GM12878 (cell line): ENCODE measurements at regions not wholly inside any gene's neighbourhood (a gene's known extent, or its start where the extent isn't known, plus 50 kb on each side); places are given as distances from the start of the nearest gene placed in this dataset.

Experiments
- ATAC-seq: fragments of 200-7000 bp; cut with Tn5 transposase; 3 replicates; pipeline ENCODE4 v1.9.1; 2020; ENCODE audit warnings: mild to moderate bottlenecking, moderate library complexity
- BruUV-seq: library from RNA; stranded (reverse); fragments of 400-500 nt; replicated peaks from 2 replicates; lab custom pipeline; 2021; lab: Mats Ljungman, UMichigan
- CTCF ChIA-PET: fragments of 300-600 bp; sonication (Branson Sonifier 250); formaldehyde crosslinking; extraction: SDS; loops from one replicate; lab custom pipeline; 2021; ENCODE audit warnings: inconsistent platforms; lab: Yijun Ruan, JAX
- POLR2A ChIA-PET: fragments of 350-600 bp; formaldehyde crosslinking; extraction: SDS; loops from one replicate; lab custom pipeline; 2021; ENCODE audit warnings: inconsistent platforms; lab: Charles Lee
- RAD21 ChIA-PET: fragments of 300-600 bp; sonication (Branson Sonifier 250); formaldehyde crosslinking; loops from one replicate; lab custom pipeline; 2023; ENCODE audit warnings: antibody characterized with exemption; ENCODE audit not compliant: unreplicated experiment; lab: Charles Lee
- SMC1A ChIA-PET: fragments of 300-600 bp; sonication (Branson Sonifier 250); formaldehyde crosslinking; loops from one replicate; lab custom pipeline; 2023; ENCODE audit not compliant: unreplicated experiment, uncharacterized antibody; lab: Charles Lee
- DNase-seq: peaks from one replicate; pipeline ENCODE4 v3.0.0-alpha.2; 2011; ENCODE audit warnings: low read depth, low spot score
- FAIRE-seq: peaks from 3 replicates; lab custom pipeline; 2011; peaks lifted over from hg19 to GRCh38; lab: Jason Lieb, UNC
- H2AFZ ChIP-seq: 2 replicates; pipeline ENCODE4 v1.6.0; 2011; ENCODE audit warnings: low read depth, low read length, control low read depth; ENCODE audit not compliant: control insufficient read depth
- H3K27ac ChIP-seq: 2 replicates; pipeline ENCODE4 v1.5.1; 2011; ENCODE audit warnings: control low read depth; ENCODE audit not compliant: control insufficient read depth, insufficient read depth
- H3K27me3 ChIP-seq, 2 experiments: replicated peaks in 1 of 2; 2 replicates each; pipeline versions ENCODE4 v1.6.0 to v1.6.1; 2011; ENCODE audit warnings: low read length in 1 of 2; ENCODE audit not compliant: control insufficient read depth in 2 of 2, insufficient read depth in 2 of 2
- H3K36me3 ChIP-seq, 2 experiments: 2 replicates each; pipeline ENCODE4 v1.5.1; 2011; ENCODE audit warnings: low read length in 1 of 2; ENCODE audit not compliant: control insufficient read depth in 2 of 2, insufficient read depth in 2 of 2
- H3K4me1 ChIP-seq: 2 replicates; pipeline ENCODE4 v1.6.1; 2011; ENCODE audit warnings: mild to moderate bottlenecking, low read length, moderate library complexity, mixed read lengths; ENCODE audit not compliant: control insufficient read depth, insufficient read depth
- H3K4me2 ChIP-seq: 2 replicates; pipeline ENCODE4 v1.6.0; 2011; ENCODE audit warnings: control low read depth; ENCODE audit not compliant: control insufficient read depth, insufficient read depth
- H3K4me3 ChIP-seq: fragments of 200-600 bp; sonication (generic); 2 replicates; pipeline ENCODE4 v1.5.1; 2016
- H3K79me2 ChIP-seq: 2 replicates; pipeline ENCODE4 v1.6.0; 2011; ENCODE audit warnings: low read length; ENCODE audit not compliant: control insufficient read depth, insufficient read depth
- H3K9ac ChIP-seq: 2 replicates; pipeline ENCODE4 v1.8.0; 2011; ENCODE audit warnings: low read length, control low read depth, mixed read lengths; ENCODE audit not compliant: control insufficient read depth, insufficient read depth
- H3K9me3 ChIP-seq: replicated peaks from 3 replicates; pipeline ENCODE4 v1.5.1; 2011; ENCODE audit warnings: mild to moderate bottlenecking, low read length; ENCODE audit not compliant: control insufficient read depth, insufficient read depth
- H4K20me1 ChIP-seq: 2 replicates; pipeline ENCODE4 v1.6.0; 2011; ENCODE audit not compliant: control insufficient read depth, insufficient read depth
- CBX5 ChIP-seq: sonication (generic); IDR thresholded peaks from 2 replicates; pipeline ENCODE4 v1.6.1; 2016; ENCODE audit warnings: low read depth, moderate library complexity, mild to moderate bottlenecking, inconsistent platforms
- EED ChIP-seq: sonication (generic); IDR thresholded peaks from 2 replicates; pipeline ENCODE4 v1.6.1; 2016; ENCODE audit warnings: antibody characterized with exemption, low read depth
- KLF5 ChIP-seq: fragments of 450-650 bp; IDR thresholded peaks from 2 replicates; pipeline ENCODE4 v1.6.1; 2014; ENCODE audit warnings: mild to moderate bottlenecking; ENCODE audit not compliant: partially characterized antibody
- MAX ChIP-seq: IDR thresholded peaks from 2 replicates; pipeline ENCODE4 v1.6.1; 2012; ENCODE audit warnings: low read depth, low read length, improper control_type of control experiment
- NBN ChIP-seq: fragments of 450-650 bp; IDR thresholded peaks from 2 replicates; pipeline ENCODE4 v1.6.1; 2016
- NFIC ChIP-seq: IDR thresholded peaks from 2 replicates; pipeline ENCODE4 v1.6.1; 2012; ENCODE audit warnings: low read depth, mild to moderate bottlenecking, inconsistent platforms, low read length, moderate library complexity
- NFXL1 ChIP-seq: fragments of 450-650 bp; IDR thresholded peaks from 2 replicates; pipeline ENCODE4 v1.6.1; 2017; ENCODE audit warnings: antibody characterized with exemption, mild to moderate bottlenecking, borderline replicate concordance
- NRF1 ChIP-seq: conservative IDR thresholded peaks from 2 replicates; pipeline ENCODE4 v1.6.1; 2011; ENCODE audit warnings: mild to moderate bottlenecking, low read depth, low read length, improper control_type of control experiment
- SIN3A ChIP-seq: IDR thresholded peaks from 2 replicates; pipeline ENCODE4 v1.6.1; 2012; ENCODE audit warnings: low read depth, low read length, improper control_type of control experiment
- SRF ChIP-seq, 2 experiments: IDR thresholded peaks; 2 replicates each; pipeline ENCODE4 v1.6.1; 2011; ENCODE audit warnings: low read depth in 2 of 2, low read length in 2 of 2, mild to moderate bottlenecking in 1 of 2, moderate library complexity in 1 of 2
- YBX1 ChIP-seq: fragments of 450-650 bp; IDR thresholded peaks from 2 replicates; pipeline ENCODE4 v1.6.1; 2016; ENCODE audit warnings: antibody characterized with exemption
- ZBTB33 ChIP-seq: fragments of 450-650 bp; IDR thresholded peaks from 2 replicates; pipeline ENCODE4 v1.6.1; 2017; ENCODE audit warnings: mild to moderate bottlenecking
- ZZZ3 ChIP-seq: IDR thresholded peaks from 2 replicates; pipeline ENCODE4 v1.6.1; 2011; ENCODE audit warnings: low read depth; ENCODE audit not compliant: control insufficient read depth, insufficient read length
- WGBS: methylation state at CpG from one replicate; pipeline ENCODE4 v1.1.6; 2016; ENCODE audit warnings: low lambda C conversion rate; ENCODE audit not compliant: insufficient replicate concordance, insufficient coverage; ENCODE audit errors: missing lambda C conversion rate; 5-methylcytosine and 5-hydroxymethylcytosine counted together
- in situ Hi-C: fragments of 300-500 bp; cut with MboI; formaldehyde crosslinking; loops from 9 replicates; pipeline ENCODE4 v1.14.3; 2018; ENCODE audit warnings: mixed read lengths
- intact Hi-C: fragments of 100-400 bp; cut with micrococcal nuclease; formaldehyde crosslinking; loops from one replicate; pipeline ENCODE4 v1.14.2; 2022; ENCODE audit not compliant: unreplicated experiment
- TF ChIP-seq, protein P1 (sequence below): fragments of 450-650 bp; IDR thresholded peaks from 2 replicates; pipeline ENCODE4 v1.6.1; 2017; ENCODE audit warnings: borderline replicate concordance

DNA sequence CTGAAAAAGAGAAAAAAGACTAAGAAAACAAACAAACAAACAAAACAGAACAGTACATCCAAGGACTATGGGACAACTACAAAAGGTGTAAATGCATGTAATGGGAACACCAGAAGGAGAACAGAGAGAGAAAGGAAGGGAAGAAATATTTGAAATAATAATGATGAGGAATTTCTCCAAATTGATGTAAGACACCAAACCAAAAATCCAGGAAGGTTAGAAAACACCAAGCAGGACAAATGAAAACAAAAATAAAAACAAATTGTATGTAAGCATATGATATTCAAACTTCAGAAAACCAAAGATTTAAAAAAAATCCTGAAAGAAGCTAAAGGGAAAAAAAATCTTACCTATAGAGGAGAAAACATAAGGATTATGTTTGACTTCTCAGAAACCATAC, 125.9 kb upstream of the ACTBL2 start:
- BruUV-seq, result no TSS peak
- H3K27me3 ChIP-seq, result no peaks in the 10 kb centered on the region; a peak in 1 of 4 replicates
- no peak overlapping the region for H2AFZ ChIP-seq
- in situ Hi-C loops, result no loop called here
- no peak overlapping the region for H3K9ac ChIP-seq
- H3K4me1 ChIP-seq, result no peaks in the 10 kb centered on the region
- no peak overlapping the region for H3K4me2 ChIP-seq
- no peak for TF ChIP-seq NRF1
- no peak for TF ChIP-seq YBX1
- TF ChIP-seq KLF5, result no peak
- no peak for TF ChIP-seq CBX5
- TF ChIP-seq EED, result no peak
- TF ChIP-seq, protein P1, sequence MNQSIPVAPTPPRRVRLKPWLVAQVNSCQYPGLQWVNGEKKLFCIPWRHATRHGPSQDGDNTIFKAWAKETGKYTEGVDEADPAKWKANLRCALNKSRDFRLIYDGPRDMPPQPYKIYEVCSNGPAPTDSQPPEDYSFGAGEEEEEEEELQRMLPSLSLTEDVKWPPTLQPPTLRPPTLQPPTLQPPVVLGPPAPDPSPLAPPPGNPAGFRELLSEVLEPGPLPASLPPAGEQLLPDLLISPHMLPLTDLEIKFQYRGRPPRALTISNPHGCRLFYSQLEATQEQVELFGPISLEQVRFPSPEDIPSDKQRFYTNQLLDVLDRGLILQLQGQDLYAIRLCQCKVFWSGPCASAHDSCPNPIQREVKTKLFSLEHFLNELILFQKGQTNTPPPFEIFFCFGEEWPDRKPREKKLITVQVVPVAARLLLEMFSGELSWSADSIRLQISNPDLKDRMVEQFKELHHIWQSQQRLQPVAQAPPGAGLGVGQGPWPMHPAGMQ, result no peak
- TF ChIP-seq, all 136 proteins: peak for 0
- Histone ChIP-seq H3K9me3 (no peaks in the 10 kb centered on the region), H3K79me2 (no peaks in the 10 kb centered on the region), H3K4me3 (no peak overlapping the region), H3K36me3 (no peaks in the 10 kb centered on the region), H4K20me1 (no peaks in the 10 kb centered on the region), H3K27ac (no peak overlapping the region)
- CTCF ChIA-PET, result no interaction called here
- POLR2A ChIA-PET, result no interaction called here
- SMC1A ChIA-PET, result interaction anchor here (1.6 kb wide), 1 partner anchor 19 kb away, joined by 5 read pairs; no protein-coding TSS in a partner anchor
- RAD21 ChIA-PET, result no interaction called here
- FAIRE-seq (no peak), DNase-seq (no peak), ATAC-seq (no peak)
- intact Hi-C loops, result no loop called here

DNA sequence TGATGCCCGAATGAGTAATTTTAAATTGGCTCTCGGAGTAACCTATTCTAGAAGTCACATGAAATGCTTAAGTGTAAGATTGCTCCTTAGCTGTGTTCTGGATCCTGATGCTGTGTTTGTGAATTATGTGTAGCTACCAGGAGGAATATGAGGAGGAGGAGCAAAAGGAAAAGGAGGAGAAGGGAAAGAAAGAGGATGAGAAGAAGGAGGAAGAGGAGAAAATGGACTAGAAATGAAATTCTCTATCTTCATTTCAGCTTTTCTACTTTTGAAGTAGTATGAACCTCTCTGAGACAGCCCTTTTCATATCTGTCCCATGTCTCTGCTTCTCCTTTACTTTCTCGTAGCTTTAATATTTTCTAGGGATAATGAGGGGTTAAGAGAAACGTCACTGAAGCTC, 119.4 kb upstream of the ACTBL2 start:
- Histone ChIP-seq H3K9ac (no peak overlapping the region), H3K36me3 (no peaks in the 10 kb centered on the region), H4K20me1 (no peaks in the 10 kb centered on the region), H2AFZ (no peak overlapping the region), H3K79me2 (no peaks in the 10 kb centered on the region), H3K27me3 (peaks cover 0 to 3% of the 10 kb centered on the region in 2 experiments; a peak in 1 of 4 replicates), H3K4me3 (no peak overlapping the region), H3K9me3 (no peaks in the 10 kb centered on the region), H3K4me2 (no peak overlapping the region), H3K4me1 (no peaks in the 10 kb centered on the region), H3K27ac (no peak overlapping the region)
- RAD21 ChIA-PET, result interaction anchor here (1.3 kb wide), 1 partner anchor 25 kb away, joined by 3 read pairs; no protein-coding TSS in a partner anchor
- no peak for DNase-seq
- intact Hi-C loops, result no loop called here
- BruUV-seq, result no TSS peak
- SMC1A ChIA-PET, result no interaction called here
- FAIRE-seq, result no peak
- 33% methylated on average over 4 of the region's 4 CpGs for WGBS
- in situ Hi-C loops, result no loop called here
- CTCF ChIA-PET, result interaction anchor here (0.8 to 1.2 kb wide), 3 partner anchors 25 to 100 kb away, joined by 3 to 4 read pairs (median 3); no protein-coding TSS in a partner anchor
- POLR2A ChIA-PET, result no interaction called here
- ATAC-seq, result no peak
- TF ChIP-seq NBN (no peak), SIN3A (no peak), ZZZ3 (no peak), MAX (no peak), SRF (IDR thresholded peaks at IDR 0.05; ENCODE audit: low read depth in 2 of 2, low read length in 2 of 2) (no peak), NFIC (no peak), NFXL1 (no peak), ZBTB33 (no peak)
